ENCODE measurements at regions not wholly inside any gene's neighbourhood (a gene's known extent, or its start where the extent isn't known, plus 50 kb on each side); places are given as distances from the start of the nearest gene placed in this dataset.

GRCh38 chr5:120297616-120298015 lies 166.5 kb upstream of the PRR16 start:
- POLR2A ChIA-PET: no interaction called here

GRCh38 chr5:120298981-120299380 lies 165.1 kb upstream of the PRR16 start:
- Histone ChIP-seq H3K4me1 (ENCODE audit: insufficient read depth, low read length) (no peaks in the 10 kb centered on the region), H3K27ac (ENCODE audit: low read depth, low read length) (no peak overlapping the region), H3K4me3 (ENCODE audit: low read length) (no peak overlapping the region), H3K9me3 (ENCODE audit: low read length) (no peaks in the 10 kb centered on the region), H3K27me3 (ENCODE audit: insufficient read depth, low read length, poor library complexity, severe bottlenecking) (no peaks in the 10 kb centered on the region), H3K36me3 (ENCODE audit: insufficient read depth, low read length) (no peaks in the 10 kb centered on the region)
- H3K9me3 Mint-ChIP-seq: peaks cover 2 to 8% (median 5%) of the 10 kb centered on the region in 5 donors
- CTCF ChIA-PET: no interaction called here
- H3K36me3 Mint-ChIP-seq: no peaks in the 10 kb centered on the region
- DNase-seq: no peak
- H3K27me3 Mint-ChIP-seq: no peaks in the 10 kb centered on the region
- H3K4me1 Mint-ChIP-seq: no peaks in the 10 kb centered on the region
- H3K27ac Mint-ChIP-seq: no peak overlapping the region
- POLR2A ChIA-PET: no interaction called here
- H3K4me3 Mint-ChIP-seq: no peak overlapping the region

More at GRCh38 chr5:120297616-120298015, 166.5 kb upstream of the PRR16 start:
- Histone ChIP-seq H3K36me3 (ENCODE audit: insufficient read depth, low read length) (no peaks in the 10 kb centered on the region), H3K4me3 (ENCODE audit: low read length) (no peak overlapping the region), H3K4me1 (ENCODE audit: insufficient read depth, low read length) (no peaks in the 10 kb centered on the region), H3K27me3 (ENCODE audit: insufficient read depth, low read length, poor library complexity, severe bottlenecking) (no peaks in the 10 kb centered on the region), H3K9me3 (ENCODE audit: low read length) (no peaks in the 10 kb centered on the region), H3K27ac (ENCODE audit: low read depth, low read length) (no peak overlapping the region)
- H3K4me1 Mint-ChIP-seq: no peaks in the 10 kb centered on the region
- no peaks in the 10 kb centered on the region for H3K27me3 Mint-ChIP-seq
- no peak overlapping the region for H3K4me3 Mint-ChIP-seq
- H3K27ac Mint-ChIP-seq: no peak overlapping the region
- CTCF ChIA-PET: no interaction called here
- no peak for DNase-seq
- H3K9me3 Mint-ChIP-seq: peaks cover 2 to 12% (median 5%) of the 10 kb centered on the region in 5 donors
- H3K36me3 Mint-ChIP-seq: no peaks in the 10 kb centered on the region

GRCh38 chr5:120304663-120305062 lies 159.4 kb upstream of the PRR16 start:
- ChIA-PET CTCF (no interaction called here), POLR2A (no interaction called here)
- Histone ChIP-seq H3K36me3 (ENCODE audit: insufficient read depth, low read length) (no peaks in the 10 kb centered on the region), H3K4me1 (ENCODE audit: insufficient read depth, low read length) (no peaks in the 10 kb centered on the region), H3K27me3 (ENCODE audit: insufficient read depth, low read length, poor library complexity, severe bottlenecking) (no peaks in the 10 kb centered on the region), H3K27ac (ENCODE audit: low read depth, low read length) (no peak overlapping the region), H3K4me3 (ENCODE audit: low read length) (no peak overlapping the region), H3K9me3 (ENCODE audit: low read length) (no peaks in the 10 kb centered on the region)
- no peaks in the 10 kb centered on the region for H3K4me1 Mint-ChIP-seq
- no peak for DNase-seq
- H3K27ac Mint-ChIP-seq: no peak overlapping the region
- no peak overlapping the region for H3K4me3 Mint-ChIP-seq
- H3K9me3 Mint-ChIP-seq: peaks cover 0 to 12% (median 2%) of the 10 kb centered on the region in 5 donors
- H3K36me3 Mint-ChIP-seq: no peaks in the 10 kb centered on the region
- no peaks in the 10 kb centered on the region for H3K27me3 Mint-ChIP-seq

- Histone ChIP-seq H3K4me1 (ENCODE audit: insufficient read depth, low read length) (no peaks in the 10 kb centered on the region), H3K9me3 (ENCODE audit: low read length) (no peaks in the 10 kb centered on the region), H3K36me3 (ENCODE audit: insufficient read depth, low read length) (no peaks in the 10 kb centered on the region), H3K4me3 (ENCODE audit: low read length) (no peak overlapping the region), H3K27me3 (ENCODE audit: insufficient read depth, low read length, poor library complexity, severe bottlenecking) (no peaks in the 10 kb centered on the region), H3K27ac (ENCODE audit: low read depth, low read length) (no peak overlapping the region)
- peaks cover 0 to 10% (median 2%) of the 10 kb centered on the region in 5 donors for H3K9me3 Mint-ChIP-seq
- no peak overlapping the region for H3K4me3 Mint-ChIP-seq
- H3K27ac Mint-ChIP-seq: no peak overlapping the region
- H3K27me3 Mint-ChIP-seq: no peaks in the 10 kb centered on the region
- ChIA-PET CTCF (no interaction called here), POLR2A (no interaction called here)
- H3K4me1 Mint-ChIP-seq: no peaks in the 10 kb centered on the region
- DNase-seq: no peak
- no peaks in the 10 kb centered on the region for H3K36me3 Mint-ChIP-seq
Measured at GRCh38 chr5:120306303-120306702, 157.8 kb upstream of the PRR16 start.

- Histone ChIP-seq H3K36me3 (ENCODE audit: insufficient read depth, low read length) (no peaks in the 10 kb centered on the region), H3K9me3 (ENCODE audit: low read length) (no peaks in the 10 kb centered on the region), H3K27me3 (ENCODE audit: insufficient read depth, low read length, poor library complexity, severe bottlenecking) (no peaks in the 10 kb centered on the region), H3K27ac (ENCODE audit: low read depth, low read length) (no peak overlapping the region), H3K4me3 (ENCODE audit: low read length) (no peak overlapping the region), H3K4me1 (ENCODE audit: insufficient read depth, low read length) (no peaks in the 10 kb centered on the region)
- Mint-ChIP-seq H3K4me1 (no peaks in the 10 kb centered on the region), H3K27me3 (no peaks in the 10 kb centered on the region), H3K4me3 (no peak overlapping the region), H3K27ac (no peak overlapping the region), H3K36me3 (no peaks in the 10 kb centered on the region), H3K9me3 (peaks cover 0 to 20% (median 6%) of the 10 kb centered on the region in 5 donors)
- DNase-seq: no peak
- ChIA-PET CTCF (no interaction called here), POLR2A (no interaction called here)
Measured at GRCh38 chr5:120314191-120314590, 149.9 kb upstream of the PRR16 start.

- CTCF ChIA-PET: no interaction called here
Measured at GRCh38 chr5:120320626-120321025, 143.5 kb upstream of the PRR16 start.

GRCh38 chr5:120326651-120327050 lies 137.4 kb upstream of the PRR16 start:
- Mint-ChIP-seq H3K4me3 (no peak overlapping the region), H3K36me3 (no peaks in the 10 kb centered on the region), H3K9me3 (peaks cover 2 to 15% (median 4%) of the 10 kb centered on the region in 5 donors), H3K4me1 (no peaks in the 10 kb centered on the region), H3K27ac (no peak overlapping the region), H3K27me3 (no peaks in the 10 kb centered on the region)
- Histone ChIP-seq H3K4me3 (ENCODE audit: low read length) (no peak overlapping the region), H3K27ac (ENCODE audit: low read depth, low read length) (no peak overlapping the region), H3K36me3 (ENCODE audit: insufficient read depth, low read length) (no peaks in the 10 kb centered on the region), H3K9me3 (ENCODE audit: low read length) (no peaks in the 10 kb centered on the region), H3K27me3 (ENCODE audit: insufficient read depth, low read length, poor library complexity, severe bottlenecking) (no peaks in the 10 kb centered on the region), H3K4me1 (ENCODE audit: insufficient read depth, low read length) (no peaks in the 10 kb centered on the region)
- ChIA-PET POLR2A (no interaction called here), CTCF (no interaction called here)
- DNase-seq: no peak

More at GRCh38 chr5:120320626-120321025, 143.5 kb upstream of the PRR16 start:
- H3K36me3 Mint-ChIP-seq: no peaks in the 10 kb centered on the region
- POLR2A ChIA-PET: no interaction called here
- Histone ChIP-seq H3K4me1 (ENCODE audit: insufficient read depth, low read length) (no peaks in the 10 kb centered on the region), H3K36me3 (ENCODE audit: insufficient read depth, low read length) (no peaks in the 10 kb centered on the region), H3K27ac (ENCODE audit: low read depth, low read length) (no peak overlapping the region), H3K27me3 (ENCODE audit: insufficient read depth, low read length, poor library complexity, severe bottlenecking) (no peaks in the 10 kb centered on the region), H3K9me3 (ENCODE audit: low read length) (no peaks in the 10 kb centered on the region), H3K4me3 (ENCODE audit: low read length) (no peak overlapping the region)
- no peaks in the 10 kb centered on the region for H3K4me1 Mint-ChIP-seq
- no peak for DNase-seq
- H3K27me3 Mint-ChIP-seq: no peaks in the 10 kb centered on the region
- peaks cover 0 to 16% (median 4%) of the 10 kb centered on the region in 5 donors for H3K9me3 Mint-ChIP-seq
- no peak overlapping the region for H3K4me3 Mint-ChIP-seq
- no peak overlapping the region for H3K27ac Mint-ChIP-seq

GRCh38 chr5:120327180-120327579 lies 136.9 kb upstream of the PRR16 start:
- Histone ChIP-seq H3K27ac (ENCODE audit: low read depth, low read length) (no peak overlapping the region), H3K27me3 (ENCODE audit: insufficient read depth, low read length, poor library complexity, severe bottlenecking) (no peaks in the 10 kb centered on the region), H3K4me1 (ENCODE audit: insufficient read depth, low read length) (no peaks in the 10 kb centered on the region), H3K9me3 (ENCODE audit: low read length) (no peaks in the 10 kb centered on the region), H3K4me3 (ENCODE audit: low read length) (no peak overlapping the region), H3K36me3 (ENCODE audit: insufficient read depth, low read length) (no peaks in the 10 kb centered on the region)
- Mint-ChIP-seq H3K27ac (no peak overlapping the region), H3K36me3 (no peaks in the 10 kb centered on the region), H3K4me3 (no peak overlapping the region), H3K9me3 (peaks cover 2 to 15% (median 6%) of the 10 kb centered on the region in 5 donors), H3K27me3 (no peaks in the 10 kb centered on the region), H3K4me1 (no peaks in the 10 kb centered on the region)
- DNase-seq: no peak
- ChIA-PET CTCF (no interaction called here), POLR2A (no interaction called here)

- Mint-ChIP-seq H3K36me3 (no peaks in the 10 kb centered on the region), H3K4me1 (no peaks in the 10 kb centered on the region), H3K27me3 (no peaks in the 10 kb centered on the region), H3K27ac (no peak overlapping the region), H3K4me3 (no peak overlapping the region), H3K9me3 (peaks cover 2 to 15% (median 8%) of the 10 kb centered on the region in 5 donors)
- H3K27ac ChIP-seq (ENCODE audit: low read depth, low read length): no peak overlapping the region
- CTCF ChIA-PET: no interaction called here
- H3K4me3 ChIP-seq (ENCODE audit: low read length): no peak overlapping the region
- POLR2A ChIA-PET: no interaction called here
- no peaks in the 10 kb centered on the region for H3K27me3 ChIP-seq (ENCODE audit: insufficient read depth, low read length, poor library complexity, severe bottlenecking)
- no peaks in the 10 kb centered on the region for H3K9me3 ChIP-seq (ENCODE audit: low read length)
- H3K4me1 ChIP-seq (ENCODE audit: insufficient read depth, low read length): no peaks in the 10 kb centered on the region
- H3K36me3 ChIP-seq (ENCODE audit: insufficient read depth, low read length): no peaks in the 10 kb centered on the region
- DNase-seq: no peak
Measured at GRCh38 chr5:120329095-120329494, 135.0 kb upstream of the PRR16 start.
